NCI-H187 treated with DMSO at 0.1 percent for 48 hours (cell line): ENCODE measurements at regions not wholly inside any gene's neighbourhood (a gene's known extent, or its start where the extent isn't known, plus 50 kb on each side); places are given as distances from the start of the nearest gene placed in this dataset.

Experiments
- DNase-seq: peaks from one replicate; lab custom pipeline; 2025; lab: John Stamatoyannopoulos, UW

- DNase-seq, result no peak
Measured at GRCh38 chr13:22061371-22061805, 390.5 kb downstream of the FGF9 start.

- DNase-seq, result no peak
Measured at GRCh38 chr13:22061806-22062391, 391.0 kb downstream of the FGF9 start.

GRCh38 chr13:22062478-22063205, 391.8 kb downstream of the FGF9 start:
- DNase-seq, result no peak

DNA sequence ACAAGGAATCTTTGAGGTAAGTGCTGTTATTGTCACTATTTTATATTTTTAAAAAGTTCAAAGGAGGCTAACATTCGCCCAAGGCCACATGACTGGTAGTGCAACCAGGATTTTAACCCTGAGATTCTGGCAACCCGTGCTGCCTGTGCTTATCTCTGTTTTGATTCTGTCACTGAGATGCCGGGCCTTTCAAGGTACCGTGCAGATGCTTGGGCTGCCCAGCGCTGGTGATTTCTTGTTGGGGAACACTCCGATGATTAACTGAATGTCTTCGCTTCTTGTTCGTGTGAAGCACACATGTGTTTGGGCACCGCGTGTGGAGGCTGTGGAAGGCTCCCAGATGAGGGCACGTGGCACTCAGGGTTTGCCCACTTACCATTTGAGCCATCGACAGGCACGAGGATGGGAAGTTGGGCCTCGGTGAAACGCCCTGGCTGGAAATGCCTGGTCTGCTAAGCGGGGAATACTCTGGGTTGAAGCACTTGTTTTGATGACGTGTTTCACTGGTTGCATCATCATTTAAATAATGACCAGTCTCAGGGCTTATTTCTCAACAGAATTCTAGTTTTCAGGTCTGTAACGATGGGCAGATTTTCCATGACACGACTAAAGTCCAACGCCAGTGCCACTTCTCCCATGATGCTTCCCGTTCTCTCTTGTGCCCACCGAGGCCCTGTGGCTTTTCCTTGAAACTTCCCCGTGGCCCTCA, 392.7 kb downstream of the FGF9 start:
- DNase-seq, result no peak

- no peak for DNase-seq
Measured at GRCh38 chr13:22064854-22065620, 394.2 kb downstream of the FGF9 start.

DNA sequence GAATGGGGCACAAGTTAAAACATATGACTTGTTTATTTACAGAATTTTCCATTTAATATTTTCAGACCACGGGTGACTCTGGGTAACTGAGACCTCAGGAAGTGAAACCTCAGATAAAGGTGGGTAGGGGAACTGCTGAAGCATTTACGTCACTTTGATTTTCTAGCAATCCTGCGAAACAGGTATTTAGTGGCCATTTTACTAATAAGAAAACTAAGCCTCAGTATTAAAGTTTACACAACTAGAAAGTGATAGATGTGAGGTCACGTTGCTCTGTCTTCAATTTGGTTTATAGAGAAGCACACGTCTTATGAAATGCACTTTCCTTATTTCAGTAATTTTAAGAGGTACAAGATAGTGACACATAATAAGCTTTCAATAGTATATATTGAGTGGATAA, 402.8 kb downstream of the FGF9 start:
- DNase-seq, result no peak

GRCh38 chr13:22074403-22074802, 403.5 kb downstream of the FGF9 start:
- DNase-seq, result no peak

GRCh38 chr13:22076658-22077057, 405.8 kb downstream of the FGF9 start:
- no peak for DNase-seq

DNA sequence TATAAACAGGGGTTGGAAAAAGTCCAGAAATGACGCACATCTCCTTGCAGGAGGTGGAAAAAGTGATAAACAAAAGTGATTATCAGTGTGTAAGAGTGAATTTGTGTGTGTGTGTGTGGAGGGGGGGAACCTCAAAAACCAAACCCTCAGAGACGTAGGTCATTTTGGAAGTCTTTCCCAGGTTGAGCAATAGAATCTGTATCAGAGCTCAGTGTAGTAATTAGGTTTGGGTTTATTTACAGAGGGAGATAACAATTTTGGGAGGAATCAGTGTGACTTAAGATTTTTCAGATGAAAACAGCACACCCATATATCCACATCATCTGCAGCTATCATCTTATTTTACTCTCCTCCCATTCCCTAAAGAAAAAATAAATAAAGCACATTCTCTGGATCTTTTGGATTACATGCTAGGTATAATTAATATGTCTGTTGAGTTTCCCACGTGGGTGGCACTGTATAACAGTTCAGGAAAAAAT, 406.4 kb downstream of the FGF9 start:
- DNase-seq, result no peak

- no peak for DNase-seq
Measured at GRCh38 chr13:22077764-22078163, 406.9 kb downstream of the FGF9 start.

- no peak for DNase-seq
Measured at GRCh38 chr13:22079961-22080360, 409.1 kb downstream of the FGF9 start.

DNA sequence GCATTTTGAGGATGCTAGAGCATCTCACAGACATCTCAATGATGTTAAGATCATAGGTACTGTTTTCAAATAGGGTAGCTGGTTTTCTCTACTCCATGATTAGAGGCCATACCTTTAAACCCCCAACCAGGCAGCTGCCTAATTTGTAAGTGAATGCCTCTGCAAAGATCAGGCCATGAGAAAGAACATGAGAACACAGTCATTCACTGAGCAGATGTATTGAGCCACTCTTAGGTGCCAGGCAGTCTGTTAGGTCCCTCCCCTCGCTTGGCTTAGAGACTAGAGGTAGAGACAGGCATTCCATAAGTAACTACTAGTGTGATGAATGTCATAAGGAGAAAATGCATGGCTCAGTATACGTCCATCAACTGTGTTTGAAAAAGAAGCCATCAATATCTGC, 410.0 kb downstream of the FGF9 start:
- DNase-seq, result no peak

DNA sequence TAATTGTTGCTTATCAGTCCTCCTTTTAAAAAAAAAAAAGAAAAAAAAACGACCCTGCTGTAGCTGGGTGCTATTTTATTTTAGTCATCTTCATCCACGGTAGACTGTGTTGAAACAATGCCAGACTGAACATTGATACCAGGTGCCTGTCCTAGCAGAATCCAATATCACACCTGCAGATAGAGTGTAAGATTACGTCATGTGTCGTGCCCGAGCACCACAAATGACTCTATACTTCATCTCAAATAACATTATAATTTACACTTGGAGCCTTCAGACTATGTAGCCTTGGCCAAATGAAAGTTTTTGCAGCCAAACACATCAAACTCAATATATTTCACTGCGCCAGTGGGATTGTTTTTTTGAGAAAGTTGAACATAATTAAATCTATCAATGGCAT, 410.6 kb downstream of the FGF9 start:
- DNase-seq, result no peak

DNA sequence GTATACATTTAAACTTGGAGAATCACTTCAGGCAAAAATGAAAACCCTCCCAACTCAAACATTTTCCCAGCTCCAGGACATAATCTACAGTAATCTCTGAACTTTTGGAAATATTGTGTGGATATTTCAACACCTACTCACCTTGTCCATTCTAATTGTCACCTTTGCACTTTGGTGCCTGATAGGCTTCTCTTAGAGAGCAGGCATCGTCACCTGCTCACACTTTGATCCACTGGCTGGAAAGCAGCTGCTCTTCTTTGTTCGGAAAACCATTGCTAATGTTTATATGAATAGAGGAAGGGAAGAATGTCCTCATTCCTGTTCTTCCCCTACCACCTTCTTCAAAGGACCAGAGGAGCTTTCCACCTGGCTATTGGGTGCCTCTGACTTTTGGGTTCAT, 411.2 kb downstream of the FGF9 start:
- no peak for DNase-seq

GRCh38 chr13:22082437-22083100, 411.7 kb downstream of the FGF9 start:
- no peak for DNase-seq

DNA sequence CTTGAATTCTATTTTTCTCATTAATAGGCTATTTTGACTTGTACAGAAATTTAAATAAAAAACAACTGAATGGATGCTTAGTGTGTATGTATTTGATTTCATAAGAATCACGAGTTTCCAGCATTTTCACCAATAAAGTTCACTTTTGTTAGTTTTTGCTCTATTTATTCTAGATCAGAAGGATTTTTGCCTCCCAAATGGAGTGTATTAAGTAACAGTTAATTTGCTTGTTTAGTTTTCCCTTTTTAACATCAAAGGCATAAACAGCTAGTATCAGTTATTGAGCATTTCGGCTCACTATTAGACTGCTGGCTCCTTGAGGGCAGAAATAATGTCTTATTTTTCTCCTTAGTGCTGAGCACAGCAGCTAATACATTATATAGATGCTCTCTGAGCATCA, 414.1 kb downstream of the FGF9 start:
- no peak for DNase-seq

DNA sequence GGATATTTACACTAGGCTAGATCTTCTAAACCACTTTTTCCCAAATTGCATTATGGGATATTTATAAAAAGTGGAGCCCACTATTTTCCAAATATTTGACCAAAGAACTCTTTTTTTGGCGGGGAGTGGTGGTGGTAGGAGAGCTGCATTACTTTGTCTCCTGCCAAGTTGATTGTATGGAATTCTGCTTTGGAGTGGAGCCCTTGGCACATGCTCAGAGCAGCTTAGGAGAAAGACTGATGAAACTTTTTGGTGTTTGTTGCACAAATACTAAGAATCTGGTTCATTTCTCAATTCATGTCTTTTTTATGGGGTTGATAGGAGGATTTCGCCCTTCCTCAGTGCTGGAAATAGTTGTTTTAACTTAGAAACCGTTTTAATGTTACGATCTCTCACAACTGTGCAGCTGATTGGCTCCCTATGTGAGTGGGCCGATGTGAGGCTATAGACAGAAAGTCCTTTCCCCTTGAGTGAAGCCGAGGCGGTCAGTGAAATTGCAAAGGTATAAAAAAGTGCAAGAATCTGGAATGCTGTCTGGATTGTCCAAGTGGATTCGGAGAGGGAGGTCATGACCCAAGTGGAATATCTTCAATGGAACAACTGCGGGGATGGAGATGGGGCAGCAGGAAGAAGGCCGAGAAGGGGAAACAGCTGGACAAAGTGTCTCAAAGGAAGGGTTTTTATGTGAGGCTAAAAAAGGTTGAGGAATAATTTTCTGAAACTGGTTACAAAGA, 415.9 kb downstream of the FGF9 start:
- DNase-seq, result no peak

- no peak for DNase-seq
Measured at GRCh38 chr13:22090106-22090505, 419.2 kb downstream of the FGF9 start.

GRCh38 chr13:22091222-22091970, 420.5 kb downstream of the FGF9 start:
- no peak for DNase-seq

GRCh38 chr13:22091971-22092300, 421.1 kb downstream of the FGF9 start:
- DNase-seq, result no peak
